Sigmoid colon (tissue), 4 donors: ENCODE measurements at regions not wholly inside any gene's neighbourhood (a gene's known extent, or its start where the extent isn't known, plus 50 kb on each side); places are given as distances from the start of the nearest gene placed in this dataset.

Experiments
- EP300 ChIP-seq, 4 donors: sonication (generic); formaldehyde crosslinking; IDR thresholded peaks; one replicate each; pipeline ENCODE4 v1.6.1; 2017; ENCODE audit warnings: antibody characterized with exemption in 4 of 4
- POLR2A ChIP-seq, 2 donors: fragments of 450-650 bp; IDR thresholded peaks; one replicate each; pipeline ENCODE4 v1.6.1; 2016; ENCODE audit warnings: antibody characterized with exemption in 2 of 2, mild to moderate bottlenecking in 2 of 2, moderate library complexity in 2 of 2
- POLR2AphosphoS5 ChIP-seq, 4 donors: sonication (generic); formaldehyde crosslinking; IDR thresholded peaks; one replicate each; pipeline ENCODE4 v1.6.1; 2017; ENCODE audit warnings: antibody characterized with exemption in 4 of 4
- TF ChIP-seq, protein P1 (sequence below), 4 experiments: fragments of 450-650 bp in 3 of 4; fragments of 200-600 bp in 1 of 4; IDR thresholded peaks; one replicate each; pipeline ENCODE4 v1.5.1; 2016 to 2019; ENCODE audit warnings: antibody characterized with exemption in 4 of 4, mild to moderate bottlenecking in 3 of 4, moderate library complexity in 2 of 4

DNA sequence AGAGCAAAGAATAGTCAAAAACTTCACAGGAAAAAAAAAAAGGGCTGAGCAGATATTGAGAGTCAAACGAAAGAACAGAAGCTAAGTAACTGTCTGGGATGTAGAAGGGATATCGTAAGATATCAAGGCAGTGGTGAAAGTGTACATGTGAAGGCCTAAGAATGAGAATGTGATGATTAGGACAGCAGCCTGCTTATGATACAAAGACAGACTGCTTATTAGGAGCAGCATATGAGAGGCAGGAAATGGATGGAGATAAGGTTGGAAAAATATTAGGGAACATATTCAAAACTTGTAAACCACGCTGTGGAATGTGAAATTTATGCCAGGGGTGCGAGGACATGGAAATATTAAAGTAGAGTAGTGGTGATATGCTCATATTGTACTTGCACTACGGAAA lies 133.1 kb upstream of the FAM174A start:
- TF ChIP-seq, protein P1, sequence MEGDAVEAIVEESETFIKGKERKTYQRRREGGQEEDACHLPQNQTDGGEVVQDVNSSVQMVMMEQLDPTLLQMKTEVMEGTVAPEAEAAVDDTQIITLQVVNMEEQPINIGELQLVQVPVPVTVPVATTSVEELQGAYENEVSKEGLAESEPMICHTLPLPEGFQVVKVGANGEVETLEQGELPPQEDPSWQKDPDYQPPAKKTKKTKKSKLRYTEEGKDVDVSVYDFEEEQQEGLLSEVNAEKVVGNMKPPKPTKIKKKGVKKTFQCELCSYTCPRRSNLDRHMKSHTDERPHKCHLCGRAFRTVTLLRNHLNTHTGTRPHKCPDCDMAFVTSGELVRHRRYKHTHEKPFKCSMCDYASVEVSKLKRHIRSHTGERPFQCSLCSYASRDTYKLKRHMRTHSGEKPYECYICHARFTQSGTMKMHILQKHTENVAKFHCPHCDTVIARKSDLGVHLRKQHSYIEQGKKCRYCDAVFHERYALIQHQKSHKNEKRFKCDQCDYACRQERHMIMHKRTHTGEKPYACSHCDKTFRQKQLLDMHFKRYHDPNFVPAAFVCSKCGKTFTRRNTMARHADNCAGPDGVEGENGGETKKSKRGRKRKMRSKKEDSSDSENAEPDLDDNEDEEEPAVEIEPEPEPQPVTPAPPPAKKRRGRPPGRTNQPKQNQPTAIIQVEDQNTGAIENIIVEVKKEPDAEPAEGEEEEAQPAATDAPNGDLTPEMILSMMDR (IDR thresholded peaks at IDR 0.05), result no peak
- TF ChIP-seq POLR2A (IDR thresholded peaks at IDR 0.05), result no peak
- TF ChIP-seq POLR2AphosphoS5 (IDR thresholded peaks at IDR 0.05), result no peak
- TF ChIP-seq EP300 (IDR thresholded peaks at IDR 0.05), result no peak
